Breast epithelium (tissue), 4 donors: ENCODE measurements at regions not wholly inside any gene's neighbourhood (a gene's known extent, or its start where the extent isn't known, plus 50 kb on each side); places are given as distances from the start of the nearest gene placed in this dataset.

Source experiments
- DNase-seq, 2 donors: peaks; one replicate each; pipeline ENCODE4 v3.0.0-alpha.2; 2019; ENCODE audit warnings: low spot score in 2 of 2
- H3K27ac ChIP-seq, 2 donors: fragments of 200-600 bp; sonication (generic) in 1 of 2; one replicate each; pipeline ENCODE4 v1.5.1; 2016 to 2019; ENCODE audit warnings: mild to moderate bottlenecking in 1 of 2
- H3K27me3 ChIP-seq, 2 donors: fragments of 200-600 bp; sonication (generic) in 1 of 2; one replicate each; pipeline versions ENCODE4 v1.5.1 to v1.6.0; 2017 to 2019; ENCODE audit warnings: control low read depth in 1 of 2, mild to moderate bottlenecking in 1 of 2
- H3K36me3 ChIP-seq: fragments of 200-600 bp; one replicate; pipeline ENCODE4 v1.5.1; 2019
- H3K4me1 ChIP-seq, 2 donors: fragments of 200-600 bp; sonication (generic); one replicate each; pipeline ENCODE4 v1.5.1; 2016 to 2019; ENCODE audit warnings: control low read depth in 1 of 2
- H3K4me3 ChIP-seq, 3 donors: fragments of 200-600 bp; sonication (generic); 1 replicate in 2 of 3; 2 replicates in 1 of 3; pipeline ENCODE4 v1.5.1; 2016 to 2019; ENCODE audit warnings: mild to moderate bottlenecking in 3 of 3, moderate library complexity in 2 of 3
- H3K9me3 ChIP-seq, 2 donors: fragments of 200-600 bp; sonication (generic) in 1 of 2; one replicate each; pipeline ENCODE4 v1.5.1; 2016 to 2019; ENCODE audit warnings: control low read depth in 1 of 2
- POLR2A ChIP-seq: fragments of 450-650 bp; IDR thresholded peaks from one replicate; pipeline ENCODE4 v1.6.1; 2016; ENCODE audit warnings: antibody characterized with exemption, mild to moderate bottlenecking, moderate library complexity
- POLR2AphosphoS5 ChIP-seq, 3 donors: sonication (generic); formaldehyde crosslinking; IDR thresholded peaks; one replicate each; pipeline ENCODE4 v1.6.1; 2017; ENCODE audit warnings: antibody characterized with exemption in 3 of 3
- intact Hi-C: fragments of 100-400 bp; cut with DNase I; formaldehyde crosslinking; loops from one replicate; pipeline ENCODE4 v1.15.1; 2023; ENCODE audit warnings: low total_unique reads
- TF ChIP-seq, protein P1 (sequence below), 3 donors: fragments of 450-650 bp; IDR thresholded peaks; one replicate each; pipeline ENCODE4 v1.5.1; 2016 to 2017; ENCODE audit warnings: antibody characterized with exemption in 3 of 3, mild to moderate bottlenecking in 3 of 3, moderate library complexity in 3 of 3

DNA sequence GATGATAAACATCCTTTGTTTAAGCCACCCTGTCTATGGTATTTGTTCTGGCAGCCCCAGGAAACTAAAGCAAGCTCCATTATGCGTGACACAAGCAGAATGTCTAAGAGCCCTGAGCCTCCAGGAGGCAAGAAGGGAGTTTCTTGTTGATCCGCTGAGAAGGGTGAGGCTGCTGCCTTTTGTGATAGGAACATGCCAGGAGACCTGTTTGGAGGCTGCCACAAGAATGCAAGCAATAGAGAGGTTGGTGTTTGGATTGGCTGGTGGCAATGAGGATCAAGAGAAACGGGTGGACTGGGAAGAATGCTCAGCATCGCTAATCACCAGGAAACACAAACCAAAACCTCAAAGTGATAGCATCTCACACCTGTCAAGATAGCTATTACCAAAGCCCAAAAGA is 104.8 kb downstream of the ASB7 start:
- H3K4me1 ChIP-seq = peaks cover 0 to 2% of the 10 kb centered on the region in 2 donors
- TF ChIP-seq POLR2AphosphoS5 (IDR thresholded peaks at IDR 0.05) = no peak
- TF ChIP-seq, protein P1, sequence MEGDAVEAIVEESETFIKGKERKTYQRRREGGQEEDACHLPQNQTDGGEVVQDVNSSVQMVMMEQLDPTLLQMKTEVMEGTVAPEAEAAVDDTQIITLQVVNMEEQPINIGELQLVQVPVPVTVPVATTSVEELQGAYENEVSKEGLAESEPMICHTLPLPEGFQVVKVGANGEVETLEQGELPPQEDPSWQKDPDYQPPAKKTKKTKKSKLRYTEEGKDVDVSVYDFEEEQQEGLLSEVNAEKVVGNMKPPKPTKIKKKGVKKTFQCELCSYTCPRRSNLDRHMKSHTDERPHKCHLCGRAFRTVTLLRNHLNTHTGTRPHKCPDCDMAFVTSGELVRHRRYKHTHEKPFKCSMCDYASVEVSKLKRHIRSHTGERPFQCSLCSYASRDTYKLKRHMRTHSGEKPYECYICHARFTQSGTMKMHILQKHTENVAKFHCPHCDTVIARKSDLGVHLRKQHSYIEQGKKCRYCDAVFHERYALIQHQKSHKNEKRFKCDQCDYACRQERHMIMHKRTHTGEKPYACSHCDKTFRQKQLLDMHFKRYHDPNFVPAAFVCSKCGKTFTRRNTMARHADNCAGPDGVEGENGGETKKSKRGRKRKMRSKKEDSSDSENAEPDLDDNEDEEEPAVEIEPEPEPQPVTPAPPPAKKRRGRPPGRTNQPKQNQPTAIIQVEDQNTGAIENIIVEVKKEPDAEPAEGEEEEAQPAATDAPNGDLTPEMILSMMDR (IDR thresholded peaks at IDR 0.05) = no peak
- no peak for TF ChIP-seq POLR2A
- H3K27ac ChIP-seq = no peak overlapping the region
- DNase-seq = no peak
- H3K9me3 ChIP-seq = no peaks in the 10 kb centered on the region
- no peak overlapping the region for H3K4me3 ChIP-seq
- H3K36me3 ChIP-seq = no peaks in the 10 kb centered on the region
- no peaks in the 10 kb centered on the region for H3K27me3 ChIP-seq
- intact Hi-C loops = no loop called here

DNA sequence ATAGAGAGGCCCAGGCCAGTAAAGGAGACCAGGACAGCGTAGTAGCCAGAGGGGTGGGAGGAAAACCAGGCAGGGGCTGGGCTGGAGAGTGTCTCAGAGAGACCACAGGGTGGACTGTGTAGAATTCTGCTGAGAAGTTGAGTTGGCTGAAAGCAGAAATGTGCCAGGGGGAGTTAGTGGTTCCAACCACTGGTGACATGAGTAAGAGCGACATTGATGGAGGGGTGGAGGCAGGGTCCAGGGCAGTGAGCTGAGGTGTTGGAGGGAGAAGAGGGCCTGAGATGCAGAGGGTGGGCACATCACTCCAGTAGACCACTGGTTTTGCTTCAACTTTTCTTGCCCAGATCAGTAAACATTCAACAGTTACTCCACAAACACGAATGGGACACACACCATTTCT is 106.5 kb downstream of the ASB7 start:
- Histone ChIP-seq H3K4me1 (peaks cover 0 to 5% of the 10 kb centered on the region in 2 donors), H3K9me3 (no peaks in the 10 kb centered on the region), H3K4me3 (no peak overlapping the region), H3K27ac (no peak overlapping the region), H3K36me3 (no peaks in the 10 kb centered on the region), H3K27me3 (no peaks in the 10 kb centered on the region)
- TF ChIP-seq, protein P1 (IDR thresholded peaks at IDR 0.05) = no peak
- no peak for TF ChIP-seq POLR2AphosphoS5 (IDR thresholded peaks at IDR 0.05)
- TF ChIP-seq POLR2A = no peak
- intact Hi-C loops = no loop called here
- peak in 1 of 2 donors; percentile 10 for DNase-seq

DNA sequence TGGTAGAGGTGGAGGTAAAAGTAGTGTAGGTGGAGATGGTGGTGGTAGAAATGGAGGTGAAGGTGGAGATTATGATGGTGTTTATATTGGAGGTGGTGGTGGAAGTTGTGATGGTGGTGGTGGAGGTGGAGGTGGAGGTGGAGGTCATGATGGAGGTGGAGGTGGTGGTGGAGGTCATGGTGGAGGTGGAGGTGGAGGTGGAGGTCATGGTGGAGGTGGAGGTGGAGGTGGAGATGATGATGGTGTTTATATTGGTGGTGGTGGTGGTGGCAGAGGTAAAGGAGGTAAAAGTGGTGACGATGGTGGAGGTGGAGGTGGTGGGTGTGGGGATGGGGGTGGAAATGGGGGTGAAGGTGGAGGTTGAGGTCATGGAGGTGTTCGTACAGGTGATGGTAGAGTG is 107.8 kb downstream of the ASB7 start:
- Histone ChIP-seq H3K4me1 (peaks cover 0 to 5% of the 10 kb centered on the region in 2 donors), H3K4me3 (no peak overlapping the region), H3K9me3 (no peaks in the 10 kb centered on the region), H3K27me3 (no peaks in the 10 kb centered on the region), H3K27ac (no peak overlapping the region), H3K36me3 (no peaks in the 10 kb centered on the region)
- DNase-seq = peak in 1 of 2 donors; percentile 39
- intact Hi-C loops = no loop called here
- no peak for TF ChIP-seq POLR2A

DNA sequence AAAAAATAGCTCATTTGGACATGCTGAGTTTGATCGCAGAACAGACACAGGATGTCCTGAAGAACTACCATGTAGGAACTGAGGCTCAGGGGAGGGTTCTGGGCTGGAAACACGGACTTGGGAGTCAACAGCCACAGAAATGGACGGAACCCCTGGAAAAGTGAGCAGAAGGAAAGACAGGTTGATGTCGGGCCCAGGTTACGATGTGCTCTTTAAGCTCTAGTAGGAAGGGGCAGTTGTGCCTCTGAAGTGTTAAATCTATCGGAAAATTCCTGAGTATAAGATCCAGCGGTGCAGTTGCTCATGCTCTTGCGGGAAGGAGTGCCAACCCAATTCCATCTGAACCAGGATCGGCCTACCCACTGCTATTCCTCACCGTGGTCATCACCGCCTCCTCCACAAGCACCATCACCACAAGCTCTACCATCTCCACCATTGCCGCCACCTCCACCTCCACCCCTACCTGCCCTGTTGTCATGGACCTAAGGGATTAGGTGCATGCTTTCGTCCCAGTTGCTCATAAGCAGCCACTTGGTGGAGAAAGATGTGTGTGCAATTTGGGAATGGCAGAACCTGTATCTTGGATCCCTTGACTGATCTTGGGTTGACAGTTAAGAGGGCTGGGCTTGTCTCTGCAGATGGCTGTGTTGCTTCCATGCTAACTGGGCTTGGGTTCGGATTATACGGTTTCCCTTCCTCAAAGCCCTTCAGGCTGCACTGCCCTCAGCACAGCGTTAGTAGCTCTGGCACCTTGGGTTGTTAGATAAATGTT is 108.5 kb downstream of the ASB7 start:
- TF ChIP-seq, protein P1 (IDR thresholded peaks at IDR 0.05) = no peak
- TF ChIP-seq POLR2A (no peak), POLR2AphosphoS5 (IDR thresholded peaks at IDR 0.05) (no peak)
- H3K4me3 ChIP-seq = no peak overlapping the region
- intact Hi-C loops = no loop called here

DNA sequence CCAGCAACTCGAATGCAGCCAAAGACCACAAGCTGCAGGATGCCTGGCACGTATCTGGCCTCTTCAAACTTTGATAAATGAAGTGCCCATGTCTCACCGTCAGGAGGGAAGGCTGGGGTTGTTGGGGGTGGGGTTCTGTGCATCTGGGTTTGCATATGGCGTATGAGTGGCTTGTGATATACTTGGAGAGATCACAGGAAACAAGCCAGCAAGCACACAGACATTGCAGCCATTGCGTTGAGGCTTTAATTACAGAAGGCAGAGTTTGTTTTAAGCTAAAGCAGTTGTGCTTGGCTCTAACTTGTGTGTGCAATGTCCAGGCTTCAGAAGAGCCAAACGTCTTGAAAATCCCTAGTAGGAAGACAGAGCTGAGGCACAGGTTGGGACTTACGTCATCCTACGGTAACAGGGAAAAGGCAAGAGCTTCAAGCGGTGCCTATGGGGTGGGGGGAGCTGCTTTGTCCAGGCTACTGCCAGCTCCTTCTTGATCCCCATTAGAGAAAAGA is 109.2 kb downstream of the ASB7 start:
- intact Hi-C loops = no loop called here
- Histone ChIP-seq H3K9me3 (no peaks in the 10 kb centered on the region), H3K4me1 (peaks cover 0 to 5% of the 10 kb centered on the region in 2 donors), H3K27ac (peak overlapping the region; percentile 83 to 95), H3K27me3 (no peaks in the 10 kb centered on the region), H3K36me3 (no peaks in the 10 kb centered on the region), H3K4me3 (no peak overlapping the region)
- DNase-seq = peak; percentile 14 to 30
- TF ChIP-seq, protein P1 (IDR thresholded peaks at IDR 0.05) = no peak
- no peak for TF ChIP-seq POLR2A
- TF ChIP-seq POLR2AphosphoS5 (IDR thresholded peaks at IDR 0.05) = no peak

More for the DNA sequence above, 108.5 kb downstream of the ASB7 start:
- peak; percentile 6 to 11 for DNase-seq
- Histone ChIP-seq H3K4me1 (peaks cover 0 to 5% of the 10 kb centered on the region in 2 donors), H3K27ac (no peak overlapping the region), H3K9me3 (no peaks in the 10 kb centered on the region), H3K36me3 (no peaks in the 10 kb centered on the region), H3K27me3 (no peaks in the 10 kb centered on the region)
